MM.1S (cell line): ENCODE measurements at regions not wholly inside any gene's neighbourhood (a gene's known extent, or its start where the extent isn't known, plus 50 kb on each side); places are given as distances from the start of the nearest gene placed in this dataset.

Source experiments
- EZH2phosphoT487 ChIP-seq: fragments of 300-600 bp; sonication (generic); IDR thresholded peaks from 2 replicates; pipeline ENCODE4 v1.6.1; 2018; ENCODE audit warnings: antibody characterized with exemption, low read length
- TF ChIP-seq, protein P1 (sequence below): fragments of 300-600 bp; sonication (generic); IDR thresholded peaks from 2 replicates; pipeline ENCODE4 v1.5.1; 2016; ENCODE audit warnings: antibody characterized with exemption, low read length, mixed read lengths

DNA sequence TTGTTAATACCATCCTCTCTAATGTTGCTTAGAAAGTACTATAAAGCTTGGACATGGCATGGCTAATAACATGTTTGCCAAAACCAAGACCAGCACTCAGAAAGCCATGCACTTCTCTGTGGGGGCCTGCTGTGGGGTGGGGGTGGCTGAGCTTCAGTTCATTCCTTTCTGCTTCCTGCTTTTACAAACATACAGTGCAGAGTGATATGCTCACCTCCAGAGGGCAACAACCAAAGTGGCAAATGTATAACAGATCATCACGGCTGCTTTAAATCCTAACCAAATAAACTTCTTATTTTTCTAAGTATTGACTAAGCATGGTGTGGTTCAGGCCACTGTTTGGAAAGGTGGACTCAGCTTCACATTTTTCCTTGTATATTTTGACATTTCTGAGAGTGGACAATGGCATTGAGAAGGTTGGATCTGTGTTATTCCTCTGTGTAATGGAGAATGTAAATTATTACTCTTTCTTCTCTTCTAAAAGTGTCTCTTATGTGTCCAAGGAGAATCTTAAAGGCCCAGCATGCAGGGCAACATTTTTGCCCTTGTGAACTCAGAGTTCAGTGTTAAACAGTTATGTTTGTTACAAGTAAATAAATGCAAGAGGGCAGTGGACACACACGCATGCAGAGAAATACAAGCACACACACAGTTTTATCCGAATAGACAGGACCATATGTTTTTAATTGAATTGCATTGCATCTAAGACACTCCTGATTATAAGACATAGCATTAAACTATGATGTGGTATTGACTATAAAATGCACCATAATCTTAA is 186.1 kb downstream of the HERPUD2 start:
- TF ChIP-seq, protein P1, sequence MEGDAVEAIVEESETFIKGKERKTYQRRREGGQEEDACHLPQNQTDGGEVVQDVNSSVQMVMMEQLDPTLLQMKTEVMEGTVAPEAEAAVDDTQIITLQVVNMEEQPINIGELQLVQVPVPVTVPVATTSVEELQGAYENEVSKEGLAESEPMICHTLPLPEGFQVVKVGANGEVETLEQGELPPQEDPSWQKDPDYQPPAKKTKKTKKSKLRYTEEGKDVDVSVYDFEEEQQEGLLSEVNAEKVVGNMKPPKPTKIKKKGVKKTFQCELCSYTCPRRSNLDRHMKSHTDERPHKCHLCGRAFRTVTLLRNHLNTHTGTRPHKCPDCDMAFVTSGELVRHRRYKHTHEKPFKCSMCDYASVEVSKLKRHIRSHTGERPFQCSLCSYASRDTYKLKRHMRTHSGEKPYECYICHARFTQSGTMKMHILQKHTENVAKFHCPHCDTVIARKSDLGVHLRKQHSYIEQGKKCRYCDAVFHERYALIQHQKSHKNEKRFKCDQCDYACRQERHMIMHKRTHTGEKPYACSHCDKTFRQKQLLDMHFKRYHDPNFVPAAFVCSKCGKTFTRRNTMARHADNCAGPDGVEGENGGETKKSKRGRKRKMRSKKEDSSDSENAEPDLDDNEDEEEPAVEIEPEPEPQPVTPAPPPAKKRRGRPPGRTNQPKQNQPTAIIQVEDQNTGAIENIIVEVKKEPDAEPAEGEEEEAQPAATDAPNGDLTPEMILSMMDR = no peak; the same call in 1 of the 2 replicates
- no peak for TF ChIP-seq EZH2phosphoT487
